Panc1 (cell line): ENCODE measurements at regions not wholly inside any gene's neighbourhood (a gene's known extent, or its start where the extent isn't known, plus 50 kb on each side); places are given as distances from the start of the nearest gene placed in this dataset.

ENCODE experiments used
- ATAC-seq: fragments of 200-7000 bp; cut with Tn5 transposase; 2 replicates; pipeline ENCODE4 v1.9.1; 2020; ENCODE audit warnings: mild to moderate bottlenecking, moderate library complexity
- BruUV-seq: library from RNA; stranded (reverse); fragments of 400-500 nt; replicated peaks from 2 replicates; lab custom pipeline; 2021; lab: Mats Ljungman, UMichigan
- CTCF ChIA-PET: fragments of 300-600 bp; sonication (Branson Sonifier 250); formaldehyde crosslinking; loops from one replicate; lab custom pipeline; 2022; ENCODE audit warnings: antibody characterized with exemption; lab: Charles Lee
- POLR2A ChIA-PET: fragments of 300-600 bp; sonication (Branson Sonifier 250); formaldehyde crosslinking; loops from one replicate; lab custom pipeline; 2022; ENCODE audit warnings: antibody characterized with exemption; lab: Charles Lee
- DNase-seq: peaks from one replicate; pipeline ENCODE4 v3.0.0-alpha.2; 2010; ENCODE audit warnings: low read depth, low spot score
- H3K27ac ChIP-seq: 2 replicates; pipeline ENCODE4 v1.5.1; 2011; ENCODE audit warnings: mild to moderate bottlenecking, low read length, inconsistent platforms
- H3K27me3 ChIP-seq: fragments of 200-500 bp; sonication (Bioruptor generic); 2 replicates; pipeline ENCODE4 v1.6.0; 2014; ENCODE audit warnings: low read length, inconsistent platforms; ENCODE audit not compliant: control insufficient read depth, insufficient read depth
- H3K36me3 ChIP-seq: fragments of 200-500 bp; sonication (Bioruptor generic); 2 replicates; pipeline ENCODE4 v1.5.1; 2014; ENCODE audit warnings: inconsistent platforms, mild to moderate bottlenecking, low read length, moderate library complexity; ENCODE audit not compliant: control insufficient read depth, insufficient read depth
- H3K4me1 ChIP-seq: 2 replicates; pipeline ENCODE4 v1.5.1; 2011; ENCODE audit warnings: inconsistent platforms, mild to moderate bottlenecking, low read length, moderate library complexity; ENCODE audit not compliant: control insufficient read depth, insufficient read depth
- H3K4me3 ChIP-seq, 2 experiments: 2 replicates each; pipeline ENCODE4 v1.5.1; 2011 to 2012; ENCODE audit warnings: low read depth in 2 of 2, low read length in 2 of 2, mild to moderate bottlenecking in 2 of 2, inconsistent platforms in 1 of 2, moderate library complexity in 1 of 2
- H3K9me3 ChIP-seq: fragments of 200-500 bp; sonication (Bioruptor generic); 2 replicates; pipeline ENCODE4 v1.5.1; 2014; ENCODE audit warnings: low read depth, mild to moderate bottlenecking, inconsistent platforms, low read length, moderate library complexity; ENCODE audit not compliant: control insufficient read depth, insufficient read depth
- POLR2AphosphoS5 ChIP-seq: IDR thresholded peaks from 2 replicates; pipeline ENCODE4 v1.6.1; 2012; ENCODE audit warnings: mild to moderate bottlenecking, low read depth, low read length, moderate library complexity
- SIN3A ChIP-seq: IDR thresholded peaks from 2 replicates; pipeline ENCODE4 v1.6.1; 2012; ENCODE audit warnings: low read depth, mild to moderate bottlenecking, low read length, moderate library complexity, borderline replicate concordance; ENCODE audit not compliant: insufficient read depth
- TCF7L2 ChIP-seq: IDR thresholded peaks from 2 replicates; pipeline ENCODE4 v1.6.1; 2011; ENCODE audit warnings: mild to moderate bottlenecking, low read depth, low read length, inconsistent platforms
- in situ Hi-C: cut with HindIII; loops from 2 replicates; pipeline ENCODE4 v1.10.0; 2016; ENCODE audit warnings: low sequenced_read_pairs, low pct_unique_long_range_greater_than_20kb
- intact Hi-C: fragments of 100-400 bp; cut with micrococcal nuclease; formaldehyde crosslinking; loops from one replicate; pipeline ENCODE4 v1.10.0; 2022; ENCODE audit not compliant: unreplicated experiment
- TF ChIP-seq, protein P1 (sequence below): fragments of 450-650 bp; IDR thresholded peaks from 2 replicates; pipeline ENCODE4 v1.5.1; 2017; ENCODE audit warnings: mild to moderate bottlenecking
- TF ChIP-seq, protein P2 (sequence below), 2 experiments: IDR thresholded peaks; 2 replicates each; pipeline ENCODE4 v1.6.1; 2011 to 2012; ENCODE audit warnings: low read depth in 2 of 2, control low read depth in 1 of 2, low read length in 1 of 2, mild to moderate bottlenecking in 1 of 2, moderate library complexity in 1 of 2; ENCODE audit not compliant: insufficient read depth in 1 of 2

DNA sequence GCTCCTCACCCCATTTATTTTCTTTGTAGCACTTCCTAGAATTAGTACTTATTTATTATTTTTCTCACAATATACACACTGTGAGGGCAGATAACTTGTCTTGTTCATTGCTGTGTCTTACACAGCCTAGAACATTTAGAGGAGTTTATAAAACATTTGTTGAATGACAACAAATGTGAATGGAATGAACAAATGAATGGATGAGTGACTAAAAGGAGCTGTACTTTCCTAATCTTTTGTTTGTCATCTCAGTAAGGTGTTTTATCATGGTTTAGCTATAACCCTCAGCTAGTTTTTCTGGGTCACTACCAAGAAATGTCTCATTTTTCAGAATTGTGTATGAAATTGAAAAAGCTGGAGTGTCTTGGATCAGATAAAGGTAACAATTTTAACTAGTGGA lies 239.3 kb upstream of the KCNK2 start:
- Histone ChIP-seq H3K27me3 (0 out of 2 replicates have a peak, but pooled peaks cover 2% of the 10 kb centered on the region), H3K4me1 (no peaks in the 10 kb centered on the region), H3K36me3 (no peaks in the 10 kb centered on the region), H3K9me3 (no peaks in the 10 kb centered on the region), H3K27ac (no peak overlapping the region), H3K4me3 (no peak overlapping the region)
- no peak for DNase-seq
- ChIA-PET POLR2A (no interaction called here), CTCF (no interaction called here)
- no TSS peak for BruUV-seq
- intact Hi-C loops: no loop called here
- TF ChIP-seq TCF7L2: no peak
- TF ChIP-seq SIN3A: no peak
- TF ChIP-seq, protein P1, sequence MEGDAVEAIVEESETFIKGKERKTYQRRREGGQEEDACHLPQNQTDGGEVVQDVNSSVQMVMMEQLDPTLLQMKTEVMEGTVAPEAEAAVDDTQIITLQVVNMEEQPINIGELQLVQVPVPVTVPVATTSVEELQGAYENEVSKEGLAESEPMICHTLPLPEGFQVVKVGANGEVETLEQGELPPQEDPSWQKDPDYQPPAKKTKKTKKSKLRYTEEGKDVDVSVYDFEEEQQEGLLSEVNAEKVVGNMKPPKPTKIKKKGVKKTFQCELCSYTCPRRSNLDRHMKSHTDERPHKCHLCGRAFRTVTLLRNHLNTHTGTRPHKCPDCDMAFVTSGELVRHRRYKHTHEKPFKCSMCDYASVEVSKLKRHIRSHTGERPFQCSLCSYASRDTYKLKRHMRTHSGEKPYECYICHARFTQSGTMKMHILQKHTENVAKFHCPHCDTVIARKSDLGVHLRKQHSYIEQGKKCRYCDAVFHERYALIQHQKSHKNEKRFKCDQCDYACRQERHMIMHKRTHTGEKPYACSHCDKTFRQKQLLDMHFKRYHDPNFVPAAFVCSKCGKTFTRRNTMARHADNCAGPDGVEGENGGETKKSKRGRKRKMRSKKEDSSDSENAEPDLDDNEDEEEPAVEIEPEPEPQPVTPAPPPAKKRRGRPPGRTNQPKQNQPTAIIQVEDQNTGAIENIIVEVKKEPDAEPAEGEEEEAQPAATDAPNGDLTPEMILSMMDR: no peak
- TF ChIP-seq, protein P2, sequence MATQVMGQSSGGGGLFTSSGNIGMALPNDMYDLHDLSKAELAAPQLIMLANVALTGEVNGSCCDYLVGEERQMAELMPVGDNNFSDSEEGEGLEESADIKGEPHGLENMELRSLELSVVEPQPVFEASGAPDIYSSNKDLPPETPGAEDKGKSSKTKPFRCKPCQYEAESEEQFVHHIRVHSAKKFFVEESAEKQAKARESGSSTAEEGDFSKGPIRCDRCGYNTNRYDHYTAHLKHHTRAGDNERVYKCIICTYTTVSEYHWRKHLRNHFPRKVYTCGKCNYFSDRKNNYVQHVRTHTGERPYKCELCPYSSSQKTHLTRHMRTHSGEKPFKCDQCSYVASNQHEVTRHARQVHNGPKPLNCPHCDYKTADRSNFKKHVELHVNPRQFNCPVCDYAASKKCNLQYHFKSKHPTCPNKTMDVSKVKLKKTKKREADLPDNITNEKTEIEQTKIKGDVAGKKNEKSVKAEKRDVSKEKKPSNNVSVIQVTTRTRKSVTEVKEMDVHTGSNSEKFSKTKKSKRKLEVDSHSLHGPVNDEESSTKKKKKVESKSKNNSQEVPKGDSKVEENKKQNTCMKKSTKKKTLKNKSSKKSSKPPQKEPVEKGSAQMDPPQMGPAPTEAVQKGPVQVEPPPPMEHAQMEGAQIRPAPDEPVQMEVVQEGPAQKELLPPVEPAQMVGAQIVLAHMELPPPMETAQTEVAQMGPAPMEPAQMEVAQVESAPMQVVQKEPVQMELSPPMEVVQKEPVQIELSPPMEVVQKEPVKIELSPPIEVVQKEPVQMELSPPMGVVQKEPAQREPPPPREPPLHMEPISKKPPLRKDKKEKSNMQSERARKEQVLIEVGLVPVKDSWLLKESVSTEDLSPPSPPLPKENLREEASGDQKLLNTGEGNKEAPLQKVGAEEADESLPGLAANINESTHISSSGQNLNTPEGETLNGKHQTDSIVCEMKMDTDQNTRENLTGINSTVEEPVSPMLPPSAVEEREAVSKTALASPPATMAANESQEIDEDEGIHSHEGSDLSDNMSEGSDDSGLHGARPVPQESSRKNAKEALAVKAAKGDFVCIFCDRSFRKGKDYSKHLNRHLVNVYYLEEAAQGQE (IDR thresholded peaks at IDR 0.05; ENCODE audit: insufficient read depth in 1 of 2, low read depth in 2 of 2, low read length in 1 of 2): no peak
- no peak for TF ChIP-seq POLR2AphosphoS5
- no peak for ATAC-seq
- in situ Hi-C loops: no loop called here

DNA sequence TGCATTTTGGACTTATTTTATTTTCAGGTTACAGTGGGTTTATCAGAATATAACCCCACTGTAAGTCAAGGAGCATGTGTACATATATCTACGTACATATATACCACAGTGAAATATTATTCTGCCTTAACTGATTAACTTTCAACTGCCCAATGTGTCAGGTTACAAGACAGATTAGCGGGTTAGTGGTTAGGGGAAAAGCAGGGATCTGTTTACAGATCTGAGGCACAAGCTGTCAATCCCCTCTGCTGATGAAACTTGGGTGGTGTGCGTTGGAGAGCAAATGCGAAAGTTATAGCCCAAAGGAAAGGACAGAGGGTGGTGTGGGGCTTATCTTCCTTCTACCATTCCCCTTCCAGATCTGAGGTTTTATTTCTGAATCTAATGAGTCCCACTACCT lies 238.2 kb upstream of the KCNK2 start:
- BruUV-seq: no TSS peak
- TF ChIP-seq POLR2AphosphoS5: no peak
- TF ChIP-seq, protein P1: no peak
- TF ChIP-seq, protein P2 (IDR thresholded peaks at IDR 0.05; ENCODE audit: insufficient read depth in 1 of 2, low read depth in 2 of 2, low read length in 1 of 2): no peak

More for the DNA sequence above, 238.2 kb upstream of the KCNK2 start:
- no peak for ATAC-seq
- 0 out of 2 replicates have a peak, but pooled peaks cover 2% of the 10 kb centered on the region for H3K27me3 ChIP-seq
- intact Hi-C loops (no loop called here), in situ Hi-C loops (no loop called here)
- H3K9me3 ChIP-seq: no peaks in the 10 kb centered on the region
- no peak overlapping the region for H3K4me3 ChIP-seq
- POLR2A ChIA-PET: no interaction called here
- H3K27ac ChIP-seq: no peak overlapping the region
- H3K4me1 ChIP-seq: no peaks in the 10 kb centered on the region
- CTCF ChIA-PET: no interaction called here
- DNase-seq: no peak
- no peaks in the 10 kb centered on the region for H3K36me3 ChIP-seq
